DOHH2 (cell line): ENCODE measurements at regions not wholly inside any gene's neighbourhood (a gene's known extent, or its start where the extent isn't known, plus 50 kb on each side); places are given as distances from the start of the nearest gene placed in this dataset.

Experiments
- EZH2phosphoT487 ChIP-seq: fragments of 200-600 bp; sonication (generic); IDR thresholded peaks from 2 replicates; pipeline ENCODE4 v1.6.1; 2017; ENCODE audit warnings: borderline replicate concordance, mild to moderate bottlenecking, antibody characterized with exemption, low read length, moderate library complexity, mixed read lengths
- TF ChIP-seq, protein P1 (sequence below): fragments of 200-600 bp; sonication (generic); IDR thresholded peaks from one replicate; pipeline ENCODE4 v1.5.1; 2014; ENCODE audit warnings: antibody characterized with exemption, mild to moderate bottlenecking, low read depth, low read length; ENCODE audit not compliant: poor library complexity, severe bottlenecking

DNA sequence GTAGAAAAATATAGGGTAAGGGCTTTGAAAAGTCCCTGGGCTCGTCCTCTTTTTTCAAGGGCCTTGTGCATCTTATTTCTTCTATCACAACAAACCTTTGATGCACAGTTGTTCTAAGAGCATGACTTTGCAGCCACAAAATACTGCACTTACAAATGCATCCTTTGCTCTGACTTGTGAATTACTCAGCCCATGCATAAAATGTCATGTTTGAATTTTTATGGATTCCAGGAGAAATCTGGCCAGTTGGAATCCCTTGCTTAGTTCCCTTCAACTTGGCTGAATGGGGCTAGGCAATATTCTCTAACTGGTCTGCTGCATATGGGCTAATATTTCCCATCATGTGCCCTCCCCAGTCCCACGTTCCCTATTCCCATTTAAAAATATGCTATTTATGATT is 523.9 kb upstream of the RGMA start:
- TF ChIP-seq, protein P1, sequence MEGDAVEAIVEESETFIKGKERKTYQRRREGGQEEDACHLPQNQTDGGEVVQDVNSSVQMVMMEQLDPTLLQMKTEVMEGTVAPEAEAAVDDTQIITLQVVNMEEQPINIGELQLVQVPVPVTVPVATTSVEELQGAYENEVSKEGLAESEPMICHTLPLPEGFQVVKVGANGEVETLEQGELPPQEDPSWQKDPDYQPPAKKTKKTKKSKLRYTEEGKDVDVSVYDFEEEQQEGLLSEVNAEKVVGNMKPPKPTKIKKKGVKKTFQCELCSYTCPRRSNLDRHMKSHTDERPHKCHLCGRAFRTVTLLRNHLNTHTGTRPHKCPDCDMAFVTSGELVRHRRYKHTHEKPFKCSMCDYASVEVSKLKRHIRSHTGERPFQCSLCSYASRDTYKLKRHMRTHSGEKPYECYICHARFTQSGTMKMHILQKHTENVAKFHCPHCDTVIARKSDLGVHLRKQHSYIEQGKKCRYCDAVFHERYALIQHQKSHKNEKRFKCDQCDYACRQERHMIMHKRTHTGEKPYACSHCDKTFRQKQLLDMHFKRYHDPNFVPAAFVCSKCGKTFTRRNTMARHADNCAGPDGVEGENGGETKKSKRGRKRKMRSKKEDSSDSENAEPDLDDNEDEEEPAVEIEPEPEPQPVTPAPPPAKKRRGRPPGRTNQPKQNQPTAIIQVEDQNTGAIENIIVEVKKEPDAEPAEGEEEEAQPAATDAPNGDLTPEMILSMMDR = no peak
- TF ChIP-seq EZH2phosphoT487 = no peak
